NCI-H146 treated with DMSO at 0.1 percent for 48 hours (cell line): ENCODE measurements at regions not wholly inside any gene's neighbourhood (a gene's known extent, or its start where the extent isn't known, plus 50 kb on each side); places are given as distances from the start of the nearest gene placed in this dataset.
"Not testable (repeated sequence)": the region's sequence is repeated elsewhere in the genome, so short reads cannot be mapped to it uniquely, and the experiment has no call there.

Source experiments
- DNase-seq: peaks from one replicate; lab custom pipeline; 2025; ENCODE audit not compliant: unreplicated experiment; lab: John Stamatoyannopoulos, UW

DNA sequence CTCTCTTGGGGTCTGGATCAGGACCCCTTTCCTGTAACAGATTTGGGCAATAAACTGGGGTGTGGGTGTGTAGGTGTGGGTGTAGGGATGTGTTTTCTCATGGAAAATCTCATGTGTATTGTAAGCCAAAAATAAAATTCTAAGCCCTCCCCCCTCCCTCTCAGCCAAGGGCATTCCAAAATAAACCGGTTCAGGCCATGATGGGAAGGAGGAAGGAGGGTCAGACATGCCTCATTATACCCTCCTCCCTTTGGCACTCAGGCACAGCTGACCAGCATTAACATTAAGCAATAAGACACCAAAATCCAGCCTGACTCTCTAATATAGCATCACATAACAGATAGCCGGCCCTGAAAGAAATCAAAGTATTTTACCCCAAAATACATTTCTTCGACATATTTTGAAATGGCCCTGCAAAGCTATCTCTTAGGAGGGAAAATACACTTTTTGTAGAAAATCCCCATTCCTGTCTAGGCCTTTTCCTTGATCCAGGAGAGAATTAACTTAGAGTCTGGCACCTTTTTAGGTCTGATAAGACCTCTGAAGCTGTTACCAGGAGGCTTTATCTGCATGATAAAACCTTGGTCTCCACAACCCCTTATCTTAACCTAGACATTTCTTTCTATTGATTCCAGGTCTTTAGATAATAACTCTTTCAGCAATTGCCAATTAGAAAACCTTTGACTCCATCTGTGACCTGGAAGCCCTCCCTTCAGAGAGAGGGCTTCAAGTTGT is 128.7 kb upstream of the COL5A2 start:
- no peak for DNase-seq

DNA sequence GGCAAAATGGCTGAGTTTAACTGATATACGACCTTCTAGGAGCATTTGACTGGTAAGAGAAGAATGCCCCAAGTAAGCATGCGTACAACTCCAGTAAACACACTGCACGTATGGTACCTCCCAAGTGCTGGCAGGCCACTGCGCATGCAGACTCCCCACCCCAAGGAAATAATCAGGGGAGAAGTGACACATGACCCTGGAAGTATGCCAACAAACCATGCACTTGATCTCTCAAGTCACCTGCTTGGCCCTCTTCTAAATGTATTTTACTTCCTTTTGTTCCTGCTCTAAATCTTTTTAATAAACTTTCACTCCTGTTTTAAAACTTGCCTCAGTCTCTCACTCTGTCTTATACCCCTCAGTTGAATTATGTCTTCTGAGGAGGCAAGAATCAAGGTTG is 129.8 kb upstream of the COL5A2 start:
- DNase-seq = no peak

DNA sequence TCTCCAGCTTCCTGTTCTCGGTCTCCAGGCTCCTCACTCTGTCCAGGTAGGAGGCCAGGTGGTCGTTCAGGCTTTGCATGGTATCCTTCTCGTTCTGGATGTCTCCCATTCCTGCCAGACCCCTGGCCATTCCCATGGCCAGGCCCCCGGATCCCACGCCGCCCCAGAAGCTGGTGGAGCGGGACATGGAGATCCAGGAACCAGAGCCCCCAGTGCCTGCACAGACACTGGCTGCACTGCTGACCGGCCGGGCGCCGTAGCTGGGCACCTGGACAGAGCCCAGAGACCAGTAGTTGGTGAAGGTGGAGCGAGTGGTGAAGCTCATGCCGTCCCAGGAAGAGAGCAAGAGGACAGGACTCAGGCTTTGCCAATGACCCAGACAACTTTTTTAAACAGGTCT is 129.1 kb upstream of the WDR75 start:
- no peak for DNase-seq

DNA sequence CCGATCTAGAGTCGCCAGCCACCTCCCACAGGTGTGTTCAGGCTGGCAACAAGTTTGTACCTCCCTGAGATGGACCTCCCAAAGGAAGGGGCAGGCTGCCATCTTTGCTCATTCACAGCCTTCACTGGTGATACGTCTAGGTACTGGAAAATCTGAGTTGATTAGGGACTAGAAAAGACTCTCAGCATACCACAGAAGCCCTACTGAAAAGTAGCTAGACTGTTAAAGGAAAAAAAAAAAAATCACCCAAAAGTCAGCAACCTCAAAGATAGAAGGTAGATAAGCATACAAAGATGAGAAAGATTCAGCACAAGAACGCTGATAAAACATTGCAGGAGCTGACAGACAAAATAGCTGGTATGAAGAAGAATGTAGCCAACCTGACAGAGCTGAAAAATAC is 128.6 kb upstream of the WDR75 start:
- no peak for DNase-seq

DNA sequence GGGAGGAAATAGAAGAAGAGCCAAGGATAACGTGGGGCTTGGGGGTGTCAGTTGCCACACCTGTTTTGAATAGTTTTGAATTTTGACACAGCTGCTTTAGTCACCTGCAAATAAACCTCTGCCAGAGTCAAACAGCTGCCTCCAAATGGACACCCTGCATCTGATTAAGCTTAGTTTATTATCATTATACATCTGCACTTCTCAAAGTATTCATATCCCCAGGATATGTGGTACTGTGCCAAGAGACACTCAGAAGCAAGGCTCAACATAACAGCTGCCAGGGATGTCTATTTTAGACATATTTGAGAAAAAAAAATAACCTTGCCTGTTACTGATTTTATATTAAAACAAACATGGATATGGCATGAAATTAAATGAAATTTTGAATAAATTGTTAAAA is 122.5 kb upstream of the WDR75 start:
- no peak for DNase-seq

DNA sequence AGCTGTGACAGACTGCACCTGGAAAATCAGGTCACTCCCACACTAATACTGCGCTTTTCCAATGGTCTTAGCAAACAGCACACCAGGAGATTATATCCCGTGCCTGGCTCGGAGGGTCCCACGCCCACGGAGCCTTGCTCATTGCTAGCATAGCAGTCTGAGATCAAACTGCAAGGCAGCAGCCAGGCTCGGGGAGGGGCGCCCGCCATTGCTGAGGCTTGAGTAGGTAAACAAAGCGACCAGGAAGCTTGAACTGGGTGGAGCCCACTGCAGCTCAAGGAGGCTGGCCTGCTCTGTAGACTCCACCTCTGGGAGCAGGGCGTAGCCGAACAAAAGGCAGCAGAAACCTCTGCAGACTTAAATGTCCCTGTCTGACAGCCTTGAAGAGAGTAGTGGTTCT is 121.8 kb upstream of the WDR75 start:
- not testable (repeated sequence) for DNase-seq

DNA sequence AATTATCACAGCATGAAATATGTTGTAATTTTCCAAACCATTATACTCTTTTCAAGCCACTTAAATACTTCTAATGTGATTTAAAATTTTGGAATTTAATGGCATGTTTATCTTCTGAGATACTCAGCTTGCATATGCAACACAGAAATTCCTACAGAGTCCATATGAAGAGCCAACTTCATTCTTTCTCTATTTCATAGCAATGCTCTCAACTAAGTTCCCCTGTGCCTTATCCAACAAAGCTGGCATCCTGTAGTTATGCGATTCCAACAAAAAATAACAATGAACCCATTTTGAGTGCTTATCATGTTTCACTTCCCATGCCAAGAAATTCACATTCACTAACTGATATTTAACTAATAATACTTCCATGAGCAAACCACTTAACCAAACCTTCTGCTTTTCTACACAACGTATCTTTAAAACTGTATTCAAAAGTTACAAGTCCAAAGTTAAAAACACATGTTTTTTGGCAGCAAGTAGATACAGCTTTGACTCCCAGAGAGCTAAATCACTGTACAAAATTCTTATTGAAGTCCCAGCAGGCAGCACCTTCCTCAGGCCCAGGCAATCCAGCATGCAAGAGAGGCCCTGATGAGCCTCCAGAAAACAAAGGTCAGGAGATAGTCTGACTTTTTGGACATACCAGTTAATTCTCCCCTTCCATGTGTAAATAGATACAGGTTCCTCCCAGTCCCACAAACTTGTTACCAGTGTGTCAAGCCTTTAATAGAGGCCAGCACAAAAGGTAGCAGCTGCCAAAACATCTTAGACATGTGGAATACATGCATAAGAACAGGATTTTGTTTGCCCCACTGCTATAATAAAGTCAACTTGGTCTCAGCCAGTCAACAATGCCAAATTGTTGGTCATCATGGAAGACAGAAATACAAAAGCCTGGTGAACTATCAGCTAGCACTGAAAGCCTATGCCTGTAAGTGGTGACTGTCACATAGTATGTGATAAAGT is 113.1 kb upstream of the WDR75 start:
- no peak for DNase-seq

DNA sequence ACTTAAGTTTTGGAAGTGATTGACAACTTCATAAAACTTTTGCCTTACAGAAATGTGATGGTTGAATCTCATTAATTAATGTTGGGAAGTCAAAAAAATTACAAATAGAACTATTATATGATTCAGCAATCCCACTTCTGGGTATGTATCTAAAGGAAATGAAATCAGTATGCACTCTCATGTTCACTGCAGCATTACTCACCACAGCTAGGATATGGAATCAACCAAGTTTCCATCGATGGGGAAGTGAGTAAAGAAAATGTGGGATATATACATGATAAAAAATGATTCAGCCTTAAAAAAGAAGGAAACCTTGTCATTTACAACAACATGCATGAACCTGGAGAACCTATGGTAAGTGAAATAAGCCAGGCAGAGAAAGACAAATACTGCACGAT is 112.4 kb upstream of the WDR75 start:
- no peak for DNase-seq

DNA sequence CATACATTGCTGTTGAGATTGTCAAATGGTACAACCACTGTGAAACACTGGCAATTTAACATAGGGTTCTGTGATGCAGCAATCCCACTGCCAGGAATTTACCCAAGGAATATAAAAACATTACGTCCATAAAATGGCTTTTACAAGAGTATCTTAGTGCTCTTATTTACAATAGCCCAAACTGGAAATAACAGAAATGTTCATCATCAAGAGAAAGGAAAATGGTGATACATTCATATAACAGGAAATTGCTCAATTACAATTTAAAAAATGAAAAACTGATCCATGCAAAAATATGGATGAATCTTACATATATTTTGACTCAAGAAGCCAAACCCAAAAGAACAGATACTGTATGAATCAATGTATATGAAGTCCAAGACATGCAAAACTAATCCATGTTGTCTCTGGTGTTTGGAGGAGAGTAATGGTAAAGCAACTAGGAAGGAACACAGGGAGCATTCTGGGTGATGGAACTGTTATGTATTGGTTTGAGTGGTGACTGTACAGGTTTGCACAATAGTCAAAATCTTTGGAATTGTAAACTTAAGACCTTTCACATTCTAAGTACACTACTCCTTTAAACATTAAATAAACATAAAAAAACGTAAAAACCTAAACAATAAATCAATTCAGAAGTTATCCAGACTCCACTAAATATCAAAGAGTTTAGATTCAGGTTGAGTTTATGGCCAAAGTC is 104.8 kb upstream of the WDR75 start:
- DNase-seq = no peak

DNA sequence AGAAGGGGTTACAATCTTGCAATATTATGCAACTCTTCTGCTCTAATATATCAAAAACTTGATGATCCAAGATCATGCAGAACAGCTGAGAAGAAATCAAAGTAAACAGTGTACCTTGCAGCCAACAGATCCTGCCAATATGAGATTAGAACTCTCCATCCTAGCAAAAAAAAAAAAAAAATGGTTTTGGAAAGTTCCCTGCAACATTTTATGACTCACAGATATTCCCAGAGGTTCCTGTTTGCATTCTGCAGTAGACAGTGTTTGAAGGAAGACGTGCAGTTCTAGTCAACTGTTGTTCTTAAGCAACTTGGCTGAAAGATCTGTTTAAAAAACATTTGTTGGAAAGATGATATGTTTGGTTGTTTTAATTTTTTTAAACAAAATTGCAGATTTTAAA is 103.6 kb upstream of the WDR75 start:
- no peak for DNase-seq

DNA sequence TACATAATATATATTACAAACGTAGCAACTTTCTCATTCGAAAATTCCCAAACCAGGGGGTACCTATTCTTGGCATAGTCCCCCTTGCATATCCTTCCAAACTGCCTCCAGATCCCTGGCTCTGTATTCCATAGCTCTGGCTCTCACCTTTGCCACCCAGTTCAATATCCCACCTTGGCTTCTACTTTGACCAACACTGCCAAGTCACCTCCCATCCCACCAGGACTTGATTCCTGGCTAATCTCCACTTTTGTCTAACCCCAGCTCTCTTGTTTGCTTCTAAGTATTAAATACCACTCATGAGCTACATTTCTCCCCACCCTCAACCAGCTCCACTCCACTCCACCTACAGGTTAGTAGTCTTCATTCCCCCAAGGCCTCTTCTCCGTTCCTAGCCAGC is 103.2 kb upstream of the WDR75 start:
- DNase-seq = no peak

DNA sequence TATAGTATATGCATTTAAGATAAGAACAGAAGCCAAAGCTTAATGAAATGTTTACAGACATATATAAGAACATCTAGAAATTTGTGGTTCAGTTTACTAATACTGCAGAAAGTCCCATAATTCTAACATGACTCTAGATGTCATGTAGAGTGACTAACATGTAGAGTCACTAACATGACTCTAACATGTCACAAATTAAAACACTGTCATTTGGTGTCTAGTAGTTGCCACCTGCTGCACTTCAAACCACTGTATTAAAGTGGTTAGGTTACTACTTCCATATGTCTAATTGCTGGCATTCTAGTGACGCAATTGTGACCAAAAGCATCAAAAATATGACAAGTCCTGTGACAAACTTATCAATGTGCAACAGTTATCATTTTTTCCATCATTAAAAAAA is 100.2 kb upstream of the WDR75 start:
- no peak for DNase-seq

DNA sequence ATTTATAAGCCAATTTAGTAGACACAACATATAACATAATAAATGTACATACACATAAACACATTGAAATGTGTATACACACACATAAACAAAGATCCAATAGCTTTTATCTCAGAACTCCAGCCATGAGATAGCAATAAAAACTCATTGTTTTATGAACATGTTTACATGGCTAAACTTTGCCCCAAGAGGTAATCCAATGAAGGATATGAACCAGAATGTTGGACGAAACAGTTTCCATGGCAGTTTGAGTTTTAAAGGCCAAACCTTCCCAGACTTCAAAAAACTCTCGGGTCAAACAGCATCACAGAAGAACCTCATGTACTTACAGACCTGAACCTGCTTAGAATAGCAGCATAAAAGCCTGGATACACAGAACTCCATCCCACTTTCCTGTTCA is 97.2 kb upstream of the WDR75 start:
- DNase-seq = no peak

DNA sequence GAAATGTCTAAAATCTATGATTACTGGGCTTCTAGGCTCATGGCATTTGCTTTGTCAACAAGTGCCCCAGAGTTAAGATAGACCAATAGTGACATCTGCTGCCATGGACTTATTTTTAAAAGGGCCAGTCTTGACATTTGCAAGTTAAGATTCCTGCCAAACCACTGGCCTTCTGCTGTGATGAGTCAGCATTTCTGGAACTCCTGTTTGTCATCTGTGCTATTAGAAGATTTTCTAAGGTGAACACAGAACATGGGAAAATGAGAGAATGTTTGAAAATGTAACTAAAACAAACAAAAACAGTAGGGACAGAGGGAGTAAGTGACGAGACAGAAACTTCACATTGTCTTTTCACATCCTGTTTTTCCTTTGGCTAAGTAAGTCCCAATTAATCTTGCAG is 93.7 kb upstream of the WDR75 start:
- no peak for DNase-seq

DNA sequence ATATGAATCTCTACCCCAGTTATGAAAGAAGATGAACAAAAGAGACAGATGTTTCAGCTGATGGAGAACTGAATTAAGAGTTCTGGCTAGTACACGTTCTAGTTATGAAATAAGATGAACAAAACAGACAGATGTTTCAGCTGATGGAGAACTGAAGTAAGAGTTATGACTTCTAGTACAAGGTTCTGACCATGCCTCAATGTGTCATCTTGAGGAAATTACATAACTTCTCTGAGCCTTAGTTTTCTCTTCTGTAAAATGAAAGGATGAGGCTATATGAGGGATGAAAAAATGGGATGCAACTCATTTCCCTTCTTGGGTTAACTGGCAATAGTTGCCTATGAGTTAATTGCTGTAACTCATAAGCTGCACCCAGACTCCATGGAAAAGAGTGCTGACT is 92.9 kb upstream of the WDR75 start:
- no peak for DNase-seq

DNA sequence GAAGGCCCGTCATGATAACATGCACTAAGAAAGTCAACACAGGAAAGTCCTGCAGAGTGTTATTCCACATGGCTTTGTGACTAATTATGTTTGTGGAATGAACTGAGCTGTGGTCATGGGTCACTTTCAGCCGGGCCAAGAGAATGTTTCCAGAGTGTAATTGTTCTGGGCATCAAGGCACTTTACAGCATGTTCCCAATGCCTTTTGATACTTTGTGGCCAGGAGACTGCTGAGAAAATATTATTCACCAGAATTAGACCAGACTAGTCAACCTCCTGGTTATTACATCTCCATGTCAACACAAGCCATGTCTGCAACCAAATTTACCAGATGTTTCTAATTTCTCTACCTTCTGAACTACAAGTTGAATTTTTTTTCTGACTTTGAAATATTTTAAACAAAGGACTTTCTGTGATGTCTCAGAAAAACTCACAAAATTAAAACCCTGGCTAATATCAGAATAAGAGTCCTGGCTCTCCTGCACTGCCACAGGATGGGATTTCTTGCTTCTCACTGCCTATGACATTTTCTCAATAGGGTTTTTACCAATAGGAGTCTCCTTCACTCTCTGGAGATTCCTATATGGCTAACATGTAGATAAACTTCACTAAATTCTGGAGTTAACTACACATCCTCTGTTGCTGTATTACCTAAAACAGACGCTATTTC is 90.6 kb upstream of the WDR75 start:
- DNase-seq = no peak

DNA sequence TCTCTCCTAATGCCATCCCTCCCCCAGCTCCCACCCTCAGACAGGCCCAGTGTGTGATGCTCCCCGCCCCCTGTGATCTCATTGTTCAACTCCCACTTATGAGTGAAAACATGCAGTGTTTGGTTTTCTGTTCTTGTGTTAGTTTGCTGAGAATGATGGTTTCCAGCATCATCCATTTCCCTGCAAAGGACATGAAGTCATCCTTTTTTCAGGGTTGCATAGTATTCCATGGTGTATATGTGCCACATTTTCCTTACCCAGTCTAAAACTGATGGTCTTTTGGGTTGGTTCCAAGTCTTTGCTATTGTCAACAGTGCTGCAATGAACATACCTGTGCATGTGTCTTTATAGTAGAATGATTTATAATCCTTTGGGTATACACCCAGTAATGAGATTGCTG is 89.3 kb upstream of the WDR75 start:
- DNase-seq = not testable (repeated sequence)

DNA sequence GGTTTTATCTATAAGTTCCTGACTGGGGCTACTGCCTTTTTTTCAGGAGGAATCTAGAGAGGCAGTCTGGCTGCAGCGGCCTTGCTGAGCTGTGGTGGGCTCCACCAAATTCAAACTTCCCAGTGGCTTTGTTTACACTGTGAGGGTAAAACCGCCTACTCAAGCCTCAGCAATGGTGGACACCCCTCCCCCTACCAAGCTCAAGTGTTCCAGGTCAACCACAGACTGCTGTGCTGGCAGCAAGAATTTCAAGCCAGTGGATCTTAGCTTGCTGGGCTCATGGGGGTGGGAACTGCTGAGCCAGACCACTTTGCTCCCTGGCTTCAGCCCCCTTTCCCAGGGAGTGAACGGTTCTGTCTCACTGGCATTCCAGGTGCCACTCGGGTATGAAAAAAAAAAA is 83.9 kb upstream of the WDR75 start:
- DNase-seq = not testable (repeated sequence)

DNA sequence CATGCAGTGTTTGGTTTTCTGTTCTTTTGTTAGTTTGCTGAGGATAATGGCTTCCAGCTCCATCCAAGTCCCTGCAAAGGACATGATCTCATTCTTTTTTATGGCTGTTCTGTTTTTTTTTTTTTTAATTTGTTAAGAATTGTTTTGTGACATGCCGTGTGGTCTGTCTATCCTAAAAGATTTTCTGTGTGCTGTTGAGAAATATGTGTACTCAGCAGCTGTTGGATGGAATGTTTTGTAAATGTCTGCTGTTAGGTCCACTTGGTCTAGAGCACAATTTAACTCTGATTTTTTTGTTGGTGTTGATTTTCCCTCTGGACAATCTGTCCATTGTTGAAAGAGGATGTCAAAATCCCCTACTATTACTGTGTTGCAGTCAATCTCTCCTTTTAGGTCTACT is 80.4 kb upstream of the WDR75 start:
- no peak for DNase-seq

DNA sequence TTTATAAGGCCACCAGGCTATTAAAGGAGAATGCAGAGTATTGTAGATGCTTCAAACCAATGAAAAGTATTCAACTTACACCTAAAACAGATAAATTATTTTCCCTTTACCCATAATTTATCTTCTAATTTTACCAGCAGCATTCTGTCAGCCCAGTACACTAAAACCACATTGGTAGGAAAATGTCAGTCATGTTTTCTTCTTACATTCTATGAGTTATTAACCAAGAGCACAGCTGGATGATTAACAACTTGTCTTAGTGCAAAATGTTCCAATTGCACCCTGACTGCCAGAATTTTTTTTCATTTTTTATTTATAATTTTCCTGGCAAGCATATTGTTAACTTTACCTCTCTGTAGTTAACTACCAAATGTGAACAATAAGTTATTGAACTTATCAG is 79.0 kb upstream of the WDR75 start:
- DNase-seq = no peak

DNA sequence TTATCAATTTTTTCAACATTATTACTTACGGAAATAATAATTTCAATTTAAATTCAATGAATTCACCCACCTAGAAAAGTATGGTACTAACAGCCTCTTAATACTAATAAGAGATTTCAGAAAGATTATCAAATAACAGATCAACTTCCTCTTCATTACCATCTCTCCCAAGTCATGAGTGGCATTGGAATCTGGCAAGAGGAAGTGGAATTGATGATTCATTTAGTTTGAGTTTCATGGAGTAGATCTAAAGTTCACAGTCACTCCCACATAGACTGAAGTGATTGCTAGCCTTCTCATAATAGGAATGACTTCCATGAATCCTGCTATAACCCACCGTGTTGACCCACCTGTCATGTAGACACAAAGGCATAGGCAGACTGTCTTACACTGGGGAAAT is 77.7 kb upstream of the WDR75 start:
- no peak for DNase-seq
